H1 (cell line): ENCODE measurements at regions not wholly inside any gene's neighbourhood (a gene's known extent, or its start where the extent isn't known, plus 50 kb on each side); places are given as distances from the start of the nearest gene placed in this dataset.

Experiments used
- CTCF ChIA-PET: fragments of 300-600 bp; sonication (Branson Sonifier 250); formaldehyde crosslinking; loops from one replicate; lab custom pipeline; 2021; ENCODE audit not compliant: partially characterized antibody; lab: Charles Lee
- POLR2A ChIA-PET: fragments of 300-600 bp; sonication (Branson Sonifier 250); formaldehyde crosslinking; loops from one replicate; lab custom pipeline; 2021; ENCODE audit warnings: inconsistent platforms; ENCODE audit not compliant: partially characterized antibody; lab: Charles Lee
- DNase-seq, 2 experiments: peaks; one replicate each; pipeline versions ENCODE4 v3.0.0 to v3.0.0-alpha.2; 2010 to 2022; ENCODE audit warnings: low spot score in 2 of 2, low read depth in 1 of 2, mixed read lengths in 1 of 2
- FAIRE-seq: peaks from 2 replicates; lab custom pipeline; 2011; peaks lifted over from hg19 to GRCh38; lab: Jason Lieb, UNC
- H2AFZ ChIP-seq: 2 replicates; pipeline ENCODE4 v1.8.1; 2012; ENCODE audit warnings: low read length, inconsistent platforms
- H2AK5ac ChIP-seq: 2 replicates; pipeline ENCODE4 v1.6.1; 2013; ENCODE audit warnings: low read depth, low read length
- H2BK120ac ChIP-seq: replicated peaks from 2 replicates; pipeline ENCODE3; 2013; ENCODE audit warnings: low read depth, low read length, inconsistent platforms
- H2BK12ac ChIP-seq: 2 replicates; pipeline ENCODE4 v1.6.1; 2013; ENCODE audit warnings: low read depth, low read length
- H2BK15ac ChIP-seq: 2 replicates; pipeline ENCODE4 v1.6.1; 2013; ENCODE audit warnings: low read length
- H2BK20ac ChIP-seq: 2 replicates; pipeline ENCODE4 v1.6.1; 2013; ENCODE audit warnings: low read length
- H2BK5ac ChIP-seq: 2 replicates; pipeline ENCODE4 v1.6.1; 2013; ENCODE audit warnings: low read depth, low read length
- H3K14ac ChIP-seq: 2 replicates; pipeline ENCODE4 v1.6.1; 2013; ENCODE audit warnings: inconsistent platforms; ENCODE audit not compliant: insufficient read length
- H3K18ac ChIP-seq: 2 replicates; pipeline ENCODE4 v1.6.1; 2013; ENCODE audit warnings: low read length; ENCODE audit errors: extremely low read depth
- H3K23ac ChIP-seq: 2 replicates; pipeline ENCODE4 v1.6.1; 2013; ENCODE audit warnings: inconsistent platforms; ENCODE audit not compliant: insufficient read length
- H3K23me2 ChIP-seq: 2 replicates; pipeline ENCODE4 v1.6.1; 2013; ENCODE audit warnings: low read depth, low read length
- H3K27ac ChIP-seq: 2 replicates; pipeline ENCODE4 v1.6.1; 2011; ENCODE audit warnings: low read depth, low read length, inconsistent platforms
- H3K27me3 ChIP-seq, 4 experiments: replicated peaks in 1 of 4; 1 replicate in 1 of 4; 2 replicates in 3 of 4; pipeline versions ENCODE4 v1.6.1 to v1.8.1; 2011 to 2013; ENCODE audit warnings: low read length in 3 of 4, mild to moderate bottlenecking in 3 of 4, inconsistent platforms in 2 of 4, mixed read lengths in 2 of 4, moderate library complexity in 1 of 4; ENCODE audit not compliant: control insufficient read depth in 3 of 4, insufficient read depth in 3 of 4; ENCODE audit errors: extremely low read depth in 1 of 4
- H3K36me3 ChIP-seq, 4 experiments: 2 replicates each; pipeline versions ENCODE4 v1.6.1 to v1.8.1; 2011 to 2013; ENCODE audit warnings: mild to moderate bottlenecking in 4 of 4, low read length in 3 of 4, moderate library complexity in 2 of 4, control low read depth in 1 of 4, inconsistent platforms in 1 of 4; ENCODE audit not compliant: insufficient read depth in 4 of 4, control insufficient read depth in 2 of 4
- H3K4ac ChIP-seq: replicated peaks from 2 replicates; pipeline ENCODE3; 2013; ENCODE audit warnings: low read length, low read depth, mixed read lengths, inconsistent platforms; ENCODE audit not compliant: insufficient read length
- H3K4me1 ChIP-seq, 4 experiments: replicated peaks in 1 of 4; 1 replicate in 1 of 4; 2 replicates in 3 of 4; pipeline versions ENCODE4 v1.6.1 to v1.8.1; 2011 to 2013; ENCODE audit warnings: low read length in 3 of 4, inconsistent platforms in 2 of 4, mixed read lengths in 1 of 4; ENCODE audit not compliant: insufficient read depth in 4 of 4, control insufficient read depth in 3 of 4
- H3K4me2 ChIP-seq, 2 experiments: 2 replicates each; pipeline versions ENCODE4 v1.6.1 to v1.8.1; 2011 to 2013; ENCODE audit warnings: low read depth in 2 of 2, low read length in 2 of 2, control low read depth in 1 of 2, inconsistent platforms in 1 of 2, mild to moderate bottlenecking in 1 of 2; ENCODE audit not compliant: insufficient read depth in 1 of 2
- H3K4me3 ChIP-seq, 4 experiments: fragments of 200-600, 300-600 bp in 1 of 4; sonication (generic), shearing (Covaris generic), sonication (Bioruptor Twin) in 1 of 4; 2 replicates each; pipeline versions ENCODE4 v1.5.1 to v1.8.1; 2011 to 2016; ENCODE audit warnings: low read length in 4 of 4, low read depth in 3 of 4, control low read depth in 2 of 4, inconsistent platforms in 2 of 4, mild to moderate bottlenecking in 2 of 4, mixed read lengths in 1 of 4, moderate library complexity in 1 of 4; ENCODE audit not compliant: insufficient read depth in 2 of 4; ENCODE audit errors: extremely low read depth in 1 of 4
- H3K56ac ChIP-seq: replicated peaks from 2 replicates; pipeline ENCODE3; 2013; ENCODE audit warnings: low read depth, mild to moderate bottlenecking, mixed read lengths, low read length, inconsistent platforms; ENCODE audit not compliant: insufficient read length
- H3K79me1 ChIP-seq: 2 replicates; pipeline ENCODE4 v1.6.1; 2013; ENCODE audit warnings: low read depth, low read length, control low read depth
- H3K79me2 ChIP-seq, 2 experiments: 2 replicates each; pipeline versions ENCODE4 v1.6.1 to v1.8.1; 2012 to 2013; ENCODE audit warnings: low read length in 2 of 2, mild to moderate bottlenecking in 2 of 2, inconsistent platforms in 1 of 2; ENCODE audit not compliant: insufficient read depth in 2 of 2, control insufficient read depth in 1 of 2
- H3K9ac ChIP-seq, 4 experiments: replicated peaks in 1 of 4; 1 replicate in 1 of 4; 2 replicates in 3 of 4; pipeline versions ENCODE4 v1.6.1 to v1.8.1; 2011 to 2013; ENCODE audit warnings: low read depth in 3 of 4, low read length in 3 of 4, control low read depth in 2 of 4, mild to moderate bottlenecking in 2 of 4, moderate library complexity in 2 of 4, inconsistent platforms in 1 of 4; ENCODE audit errors: extremely low read depth in 1 of 4
- H3K9me3 ChIP-seq, 2 experiments: 2 replicates each; pipeline versions ENCODE4 v1.6.1 to v1.8.1; 2012 to 2013; ENCODE audit warnings: mild to moderate bottlenecking in 2 of 2, moderate library complexity in 2 of 2, control low read depth in 1 of 2, inconsistent platforms in 1 of 2, low read depth in 1 of 2, low read length in 1 of 2, mixed read lengths in 1 of 2; ENCODE audit not compliant: insufficient read depth in 2 of 2
- H4K20me1 ChIP-seq, 2 experiments: replicated peaks in 1 of 2; 2 replicates each; pipeline versions ENCODE3 to v1.8.1; 2011 to 2013; ENCODE audit warnings: inconsistent platforms in 2 of 2, low read length in 2 of 2, mild to moderate bottlenecking in 1 of 2; ENCODE audit not compliant: insufficient read depth in 2 of 2, control insufficient read depth in 1 of 2
- H4K5ac ChIP-seq: 2 replicates; pipeline ENCODE4 v1.6.1; 2013; ENCODE audit warnings: low read length, low read depth, mixed read lengths, inconsistent platforms; ENCODE audit not compliant: insufficient read length
- H4K8ac ChIP-seq: 2 replicates; pipeline ENCODE4 v1.8.0; 2013; ENCODE audit warnings: mild to moderate bottlenecking, moderate library complexity, low read length, inconsistent platforms; ENCODE audit not compliant: insufficient read depth; ENCODE audit errors: extremely low read depth
- H4K91ac ChIP-seq: replicated peaks from 2 replicates; pipeline ENCODE3; 2013; ENCODE audit warnings: low read length, mixed read lengths, inconsistent platforms; ENCODE audit not compliant: insufficient read length
- ASH2L ChIP-seq: fragments of 200-600, 300-600 bp; sonication (generic); IDR thresholded peaks from one replicate; pipeline ENCODE4 v1.7.1; 2017; ENCODE audit warnings: low read length
- BACH1 ChIP-seq: IDR thresholded peaks from 2 replicates; pipeline ENCODE4 v1.6.1; 2012; ENCODE audit warnings: low read length, improper control_type of control experiment
- CEBPB ChIP-seq: IDR thresholded peaks from 2 replicates; pipeline ENCODE4 v1.6.1; 2012; ENCODE audit warnings: low read depth, low read length
- EGR1 ChIP-seq: IDR thresholded peaks from 2 replicates; pipeline ENCODE4 v1.6.1; 2011; ENCODE audit warnings: low read depth, low read length, borderline replicate concordance
- NRF1 ChIP-seq: IDR thresholded peaks from 2 replicates; pipeline ENCODE4 v1.6.1; 2011; ENCODE audit warnings: mild to moderate bottlenecking, low read depth, low read length, improper control_type of control experiment
- RXRA ChIP-seq: IDR thresholded peaks from 2 replicates; pipeline ENCODE4 v1.6.1; 2011; ENCODE audit warnings: low read depth, mild to moderate bottlenecking, low read length, moderate library complexity; ENCODE audit not compliant: insufficient read depth
- TF ChIP-seq, protein P1 (sequence below): IDR thresholded peaks from 2 replicates; pipeline ENCODE4 v1.6.1; 2012; ENCODE audit warnings: low read length, inconsistent platforms

- Histone ChIP-seq H3K4me2 (no peak overlapping the region), H4K8ac (no peak overlapping the region), H3K9me3 (peaks cover 3 to 6% of the 10 kb centered on the region in 2 experiments; a peak in 2 of 4 replicates), H3K4me3 (no peak overlapping the region), H3K27me3 (no peaks in the 10 kb centered on the region), H4K91ac (peak overlapping the region; percentile 22), H3K36me3 (no peaks in the 10 kb centered on the region), H3K27ac (no peak overlapping the region), H3K18ac (no peak overlapping the region), H2AK5ac (no peak overlapping the region), H2BK120ac (no peak overlapping the region), H3K4me1 (peaks cover 0 to 12% (median 4%) of the 10 kb centered on the region in 4 experiments; a peak in 4 of 7 replicates), H2BK5ac (no peak overlapping the region), H3K79me2 (no peaks in the 10 kb centered on the region), H3K79me1 (no peaks in the 10 kb centered on the region), H3K23me2 (no peaks in the 10 kb centered on the region), H4K5ac (no peak overlapping the region), H2BK12ac (peak overlapping the region; percentile 43; the same call in 1 of the 2 replicates), H3K56ac (no peak overlapping the region), H3K14ac (no peak overlapping the region), H3K23ac (no peak overlapping the region), H2BK15ac (no peak overlapping the region), H3K9ac (no peak overlapping the region), H2AFZ (0 out of 2 replicates have a peak overlapping the region, but pooled peaks have one; percentile 41), H2BK20ac (no peak overlapping the region), H3K4ac (no peak overlapping the region), H4K20me1 (no peaks in the 10 kb centered on the region)
- DNase-seq (no peak), FAIRE-seq (no peak)
- POLR2A ChIA-PET = no interaction called here
- TF ChIP-seq EGR1 = no peak
- TF ChIP-seq CEBPB = no peak
- TF ChIP-seq, protein P1, sequence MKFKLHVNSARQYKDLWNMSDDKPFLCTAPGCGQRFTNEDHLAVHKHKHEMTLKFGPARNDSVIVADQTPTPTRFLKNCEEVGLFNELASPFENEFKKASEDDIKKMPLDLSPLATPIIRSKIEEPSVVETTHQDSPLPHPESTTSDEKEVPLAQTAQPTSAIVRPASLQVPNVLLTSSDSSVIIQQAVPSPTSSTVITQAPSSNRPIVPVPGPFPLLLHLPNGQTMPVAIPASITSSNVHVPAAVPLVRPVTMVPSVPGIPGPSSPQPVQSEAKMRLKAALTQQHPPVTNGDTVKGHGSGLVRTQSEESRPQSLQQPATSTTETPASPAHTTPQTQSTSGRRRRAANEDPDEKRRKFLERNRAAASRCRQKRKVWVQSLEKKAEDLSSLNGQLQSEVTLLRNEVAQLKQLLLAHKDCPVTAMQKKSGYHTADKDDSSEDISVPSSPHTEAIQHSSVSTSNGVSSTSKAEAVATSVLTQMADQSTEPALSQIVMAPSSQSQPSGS = no peak
- no peak for TF ChIP-seq BACH1
- no peak for TF ChIP-seq NRF1
- TF ChIP-seq ASH2L = no peak
- TF ChIP-seq RXRA = no peak
- CTCF ChIA-PET = interaction anchor here (0.7 to 1.1 kb wide), 2 partner anchors 20 to 51 kb away, joined by 3 read pairs; no protein-coding TSS in a partner anchor
These were observed 275.9 kb downstream of the RBM43 start for GRCh38 chr2:150985741-150986140.
